ENCODE measurements at regions not wholly inside any gene's neighbourhood (a gene's known extent, or its start where the extent isn't known, plus 50 kb on each side); places are given as distances from the start of the nearest gene placed in this dataset.

- TF ChIP-seq NFIC (IDR thresholded peaks at IDR 0.05; ENCODE audit: low read depth, low read length) = no peak
- TF ChIP-seq SIN3A (IDR thresholded peaks at IDR 0.05; ENCODE audit: low read depth, low read length) = no peak
- TF ChIP-seq CEBPZ (IDR thresholded peaks at IDR 0.05; ENCODE audit: low read depth, low read length) = no peak
- TF ChIP-seq RAD51 (IDR thresholded peaks at IDR 0.05) = no peak
- TF ChIP-seq USF1 (IDR thresholded peaks at IDR 0.05; ENCODE audit: borderline replicate concordance, extremely low read length, insufficient read depth, low read depth, low read length) = no peak
- no peak for TF ChIP-seq HCFC1 (IDR thresholded peaks at IDR 0.05; ENCODE audit: low read length)
Measured at GRCh38 chr6:33967265-33967767, 163.5 kb upstream of the MLN start (continued).

- H3K9ac ChIP-seq (ENCODE audit: control insufficient read depth, insufficient read depth, low read length) = no peak overlapping the region
- H3K27me3 ChIP-seq (replicated peaks in 1 of 2; ENCODE audit: control insufficient read depth in 2 of 2, insufficient read depth in 2 of 2, low read length in 1 of 2) = no peaks in the 10 kb centered on the region; a peak in 1 of 4 replicates
- no peak overlapping the region for H3K4me3 ChIP-seq
- WGBS (ENCODE audit: insufficient coverage, insufficient replicate concordance, low lambda C conversion rate, missing lambda C conversion rate) = 21% methylated on average over 2 of the region's 2 CpGs
- FAIRE-seq = no peak
- in situ Hi-C loops (cut with MboI) = no loop called here
- POLR2A ChIA-PET = no interaction called here
- no peaks in the 10 kb centered on the region for H3K36me3 ChIP-seq (ENCODE audit: control insufficient read depth in 2 of 2, insufficient read depth in 2 of 2, low read length in 1 of 2)
- H2AFZ ChIP-seq (ENCODE audit: control insufficient read depth, low read depth, low read length) = no peak overlapping the region
- no peak for TF ChIP-seq NFYA (IDR thresholded peaks at IDR 0.05; ENCODE audit: borderline replicate concordance, low read depth, low read length)
- no peak for TF ChIP-seq MTA2 (IDR thresholded peaks at IDR 0.05; ENCODE audit: low read depth)
- TF ChIP-seq KLF5 (IDR thresholded peaks at IDR 0.05; ENCODE audit: partially characterized antibody) = no peak
- no peak for TF ChIP-seq ZNF217 (IDR thresholded peaks at IDR 0.05)
- no peak for TF ChIP-seq SRF (IDR thresholded peaks at IDR 0.05; ENCODE audit: low read depth in 2 of 2, low read length in 2 of 2)
- no peak for TF ChIP-seq YY1 (IDR thresholded peaks at IDR 0.05; ENCODE audit: low read depth, low read length)
- TF ChIP-seq CHD4 (IDR thresholded peaks at IDR 0.05) = no peak
- no peak for TF ChIP-seq SMAD5 (IDR thresholded peaks at IDR 0.05; ENCODE audit: low read depth)
- TF ChIP-seq BACH1 (IDR thresholded peaks at IDR 0.05; ENCODE audit: borderline replicate concordance) = no peak
- TF ChIP-seq BCL11A (IDR thresholded peaks at IDR 0.05; ENCODE audit: low read depth, low read length) = no peak
- no peak for TF ChIP-seq RUNX3 (IDR thresholded peaks at IDR 0.05; ENCODE audit: low read length)
- no peak for TF ChIP-seq NKRF (conservative IDR thresholded peaks at IDR 0.05)
- no peak for TF ChIP-seq DPF2 (IDR thresholded peaks at IDR 0.05)
- TF ChIP-seq ATF7 (IDR thresholded peaks at IDR 0.05; ENCODE audit: low read depth) = no peak
- H3K27ac ChIP-seq (ENCODE audit: control insufficient read depth, insufficient read depth) = no peak overlapping the region
- RAD21 ChIA-PET (ENCODE audit: unreplicated experiment) = no interaction called here
- intact Hi-C loops (cut with micrococcal nuclease; ENCODE audit: unreplicated experiment) = no loop called here
- DNase-seq (ENCODE audit: low read depth, low spot score) = no peak
- no peaks in the 10 kb centered on the region for H3K79me2 ChIP-seq (ENCODE audit: control insufficient read depth, insufficient read depth, low read length)
- no peak for ATAC-seq
- H3K9me3 ChIP-seq (replicated peaks; ENCODE audit: control insufficient read depth, insufficient read depth, low read length) = no peaks in the 10 kb centered on the region
- H4K20me1 ChIP-seq (ENCODE audit: control insufficient read depth, insufficient read depth) = no peaks in the 10 kb centered on the region
- CTCF ChIA-PET = no interaction called here
- H3K4me2 ChIP-seq (ENCODE audit: control insufficient read depth, insufficient read depth) = no peak overlapping the region
- no peaks in the 10 kb centered on the region for H3K4me1 ChIP-seq (ENCODE audit: control insufficient read depth, insufficient read depth, low read length)
- no TSS peak for BruUV-seq (replicated peaks)
- SMC1A ChIA-PET (ENCODE audit: uncharacterized antibody, unreplicated experiment) = no interaction called here
Measured at GRCh38 chr6:33966536-33966935, 162.7 kb upstream of the MLN start.
